ENCODE measurements at regions not wholly inside any gene's neighbourhood (a gene's known extent, or its start where the extent isn't known, plus 50 kb on each side); places are given as distances from the start of the nearest gene placed in this dataset.

DNA sequence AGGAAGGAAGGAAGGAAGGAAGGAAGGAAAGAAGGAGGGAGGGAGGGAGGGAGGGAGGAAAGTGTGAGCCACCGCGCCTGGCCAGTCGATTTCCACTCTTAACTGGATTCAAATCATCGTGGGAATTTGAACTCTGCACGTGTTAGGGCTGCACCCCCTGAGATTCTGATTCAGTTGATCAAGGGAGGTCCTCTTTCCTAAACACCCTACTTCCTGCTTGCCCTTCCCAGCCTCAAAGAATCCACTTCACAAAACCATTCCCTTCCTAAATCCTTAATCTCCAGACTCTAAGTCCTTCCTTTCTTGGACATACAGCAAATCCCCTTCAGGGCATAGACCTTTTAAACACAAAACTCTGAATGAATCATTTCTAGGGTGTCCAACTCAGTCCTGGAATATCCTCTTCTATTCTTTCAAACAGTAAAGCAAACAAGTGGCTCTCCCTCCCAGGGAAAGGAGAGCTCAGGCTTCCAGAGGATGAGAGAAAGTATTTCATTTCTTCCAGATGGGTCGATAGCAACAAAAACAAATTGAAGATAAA, 68.2 kb upstream of the MBOAT2 start:
- no peak for TF ChIP-seq CTCF (IDR thresholded peaks at IDR 0.05)
- no peak for TF ChIP-seq ZFX (IDR thresholded peaks at IDR 0.05; ENCODE audit: borderline replicate concordance)

Measured in 22Rv1 (cell line).